ENCODE measurements at regions not wholly inside any gene's neighbourhood (a gene's known extent, or its start where the extent isn't known, plus 50 kb on each side); places are given as distances from the start of the nearest gene placed in this dataset.

GRCh38 chr6:169970306-169970988 is 219.0 kb downstream of the ERMARD start:
- no peaks in the 10 kb centered on the region for H3K9me3 ChIP-seq (ENCODE audit: control insufficient read depth in 2 of 2, insufficient read depth in 1 of 2, low read depth in 1 of 2, low read length in 1 of 2)
- H3K4me1 ChIP-seq (ENCODE audit: control insufficient read depth in 2 of 2, insufficient read depth in 2 of 2, low read length in 1 of 2), result peaks cover 0 to 2% of the 10 kb centered on the region in 2 donors
- WGBS, 2 donors, result 89 to 90% methylated on average over 19 of the region's 19 CpGs
- H3K27ac ChIP-seq (ENCODE audit: low read depth in 2 of 2, low read length in 1 of 2), result no peak overlapping the region
- no peaks in the 10 kb centered on the region for H3K27me3 ChIP-seq (ENCODE audit: control insufficient read depth in 1 of 2, insufficient read depth in 2 of 2, low read length in 2 of 2)
- no peak overlapping the region for H3K4me3 ChIP-seq (ENCODE audit: low read depth in 1 of 2, low read length in 2 of 2)
- no peaks in the 10 kb centered on the region for H3K36me3 ChIP-seq (ENCODE audit: control insufficient read depth in 2 of 2, insufficient read depth in 2 of 2, low read length in 1 of 2)

- H3K4me3 ChIP-seq (ENCODE audit: low read depth in 1 of 2, low read length in 2 of 2), result no peak overlapping the region
- peaks cover 0 to 2% of the 10 kb centered on the region in 2 donors for H3K4me1 ChIP-seq (ENCODE audit: control insufficient read depth in 2 of 2, insufficient read depth in 2 of 2, low read length in 1 of 2)
- H3K27me3 ChIP-seq (ENCODE audit: control insufficient read depth in 1 of 2, insufficient read depth in 2 of 2, low read length in 2 of 2), result no peaks in the 10 kb centered on the region
- no peaks in the 10 kb centered on the region for H3K36me3 ChIP-seq (ENCODE audit: control insufficient read depth in 2 of 2, insufficient read depth in 2 of 2, low read length in 1 of 2)
- H3K27ac ChIP-seq (ENCODE audit: low read depth in 2 of 2, low read length in 1 of 2), result no peak overlapping the region
- no peaks in the 10 kb centered on the region for H3K9me3 ChIP-seq (ENCODE audit: control insufficient read depth in 2 of 2, insufficient read depth in 1 of 2, low read depth in 1 of 2, low read length in 1 of 2)
- 82 to 86% methylated on average over 19 of the region's 19 CpGs for WGBS, 2 donors
These were observed 218.1 kb downstream of the ERMARD start for GRCh38 chr6:169969372-169970099.

- WGBS, 2 donors, result 75 to 79% methylated on average over 15 of the region's 15 CpGs
- H3K4me1 ChIP-seq (ENCODE audit: control insufficient read depth in 2 of 2, insufficient read depth in 2 of 2, low read length in 1 of 2), result peaks cover 0 to 2% of the 10 kb centered on the region in 2 donors
- H3K36me3 ChIP-seq (ENCODE audit: control insufficient read depth in 2 of 2, insufficient read depth in 2 of 2, low read length in 1 of 2), result no peaks in the 10 kb centered on the region
- H3K27me3 ChIP-seq (ENCODE audit: control insufficient read depth in 1 of 2, insufficient read depth in 2 of 2, low read length in 2 of 2), result no peaks in the 10 kb centered on the region
- no peak overlapping the region for H3K27ac ChIP-seq (ENCODE audit: low read depth in 2 of 2, low read length in 1 of 2)
- H3K4me3 ChIP-seq (ENCODE audit: low read depth in 1 of 2, low read length in 2 of 2), result no peak overlapping the region
- no peaks in the 10 kb centered on the region for H3K9me3 ChIP-seq (ENCODE audit: control insufficient read depth in 2 of 2, insufficient read depth in 1 of 2, low read depth in 1 of 2, low read length in 1 of 2)
These were observed 217.3 kb downstream of the ERMARD start for GRCh38 chr6:169968541-169969270.

- WGBS, 2 donors, result 63% methylated on average over 8 of the region's 8 CpGs
- Histone ChIP-seq H3K4me3 (ENCODE audit: low read depth in 1 of 2, low read length in 2 of 2) (no peak overlapping the region), H3K27me3 (ENCODE audit: control insufficient read depth in 1 of 2, insufficient read depth in 2 of 2, low read length in 2 of 2) (no peaks in the 10 kb centered on the region), H3K9me3 (ENCODE audit: control insufficient read depth in 2 of 2, insufficient read depth in 1 of 2, low read depth in 1 of 2, low read length in 1 of 2) (no peaks in the 10 kb centered on the region), H3K27ac (ENCODE audit: low read depth in 2 of 2, low read length in 1 of 2) (no peak overlapping the region), H3K4me1 (ENCODE audit: control insufficient read depth in 2 of 2, insufficient read depth in 2 of 2, low read length in 1 of 2) (peaks cover 0 to 2% of the 10 kb centered on the region in 2 donors), H3K36me3 (ENCODE audit: control insufficient read depth in 2 of 2, insufficient read depth in 2 of 2, low read length in 1 of 2) (no peaks in the 10 kb centered on the region)
These were observed 216.3 kb downstream of the ERMARD start for GRCh38 chr6:169967687-169968086.

- Histone ChIP-seq H3K36me3 (ENCODE audit: control insufficient read depth in 2 of 2, insufficient read depth in 2 of 2, low read length in 1 of 2) (no peaks in the 10 kb centered on the region), H3K27ac (ENCODE audit: low read depth in 2 of 2, low read length in 1 of 2) (no peak overlapping the region), H3K27me3 (ENCODE audit: control insufficient read depth in 1 of 2, insufficient read depth in 2 of 2, low read length in 2 of 2) (no peaks in the 10 kb centered on the region), H3K9me3 (ENCODE audit: control insufficient read depth in 2 of 2, insufficient read depth in 1 of 2, low read depth in 1 of 2, low read length in 1 of 2) (no peaks in the 10 kb centered on the region), H3K4me1 (ENCODE audit: control insufficient read depth in 2 of 2, insufficient read depth in 2 of 2, low read length in 1 of 2) (peaks cover 0 to 2% of the 10 kb centered on the region in 2 donors), H3K4me3 (ENCODE audit: low read depth in 1 of 2, low read length in 2 of 2) (no peak overlapping the region)
- 73 to 80% methylated on average over 20 of the region's 20 CpGs for WGBS, 2 donors
These were observed 215.1 kb downstream of the ERMARD start for GRCh38 chr6:169966312-169967181.

GRCh38 chr6:169965657-169966311 is 214.4 kb downstream of the ERMARD start:
- Histone ChIP-seq H3K9me3 (ENCODE audit: control insufficient read depth in 2 of 2, insufficient read depth in 1 of 2, low read depth in 1 of 2, low read length in 1 of 2) (no peaks in the 10 kb centered on the region), H3K4me1 (ENCODE audit: control insufficient read depth in 2 of 2, insufficient read depth in 2 of 2, low read length in 1 of 2) (peaks cover 0 to 2% of the 10 kb centered on the region in 2 donors), H3K36me3 (ENCODE audit: control insufficient read depth in 2 of 2, insufficient read depth in 2 of 2, low read length in 1 of 2) (no peaks in the 10 kb centered on the region), H3K27me3 (ENCODE audit: control insufficient read depth in 1 of 2, insufficient read depth in 2 of 2, low read length in 2 of 2) (no peaks in the 10 kb centered on the region), H3K27ac (ENCODE audit: low read depth in 2 of 2, low read length in 1 of 2) (no peak overlapping the region), H3K4me3 (ENCODE audit: low read depth in 1 of 2, low read length in 2 of 2) (no peak overlapping the region)
- WGBS, 2 donors, result 84 to 89% methylated on average over 25 of the region's 25 CpGs

GRCh38 chr6:169965239-169965638 is 213.8 kb downstream of the ERMARD start:
- 52 to 53% methylated on average over 6 of the region's 6 CpGs for WGBS, 2 donors
- Histone ChIP-seq H3K9me3 (ENCODE audit: control insufficient read depth in 2 of 2, insufficient read depth in 1 of 2, low read depth in 1 of 2, low read length in 1 of 2) (no peaks in the 10 kb centered on the region), H3K4me3 (ENCODE audit: low read depth in 1 of 2, low read length in 2 of 2) (no peak overlapping the region), H3K36me3 (ENCODE audit: control insufficient read depth in 2 of 2, insufficient read depth in 2 of 2, low read length in 1 of 2) (no peaks in the 10 kb centered on the region), H3K27ac (ENCODE audit: low read depth in 2 of 2, low read length in 1 of 2) (no peak overlapping the region), H3K27me3 (ENCODE audit: control insufficient read depth in 1 of 2, insufficient read depth in 2 of 2, low read length in 2 of 2) (no peaks in the 10 kb centered on the region), H3K4me1 (ENCODE audit: control insufficient read depth in 2 of 2, insufficient read depth in 2 of 2, low read length in 1 of 2) (no peaks in the 10 kb centered on the region)

GRCh38 chr6:169964486-169965180 is 213.2 kb downstream of the ERMARD start:
- H3K9me3 ChIP-seq (ENCODE audit: control insufficient read depth in 2 of 2, insufficient read depth in 1 of 2, low read depth in 1 of 2, low read length in 1 of 2), result no peaks in the 10 kb centered on the region

More at GRCh38 chr6:169964486-169965180, 213.2 kb downstream of the ERMARD start:
- H3K27ac ChIP-seq (ENCODE audit: low read depth in 2 of 2, low read length in 1 of 2), result no peak overlapping the region
- H3K27me3 ChIP-seq (ENCODE audit: control insufficient read depth in 1 of 2, insufficient read depth in 2 of 2, low read length in 2 of 2), result no peaks in the 10 kb centered on the region
- WGBS, 2 donors, result 82 to 86% methylated on average over 9 of the region's 9 CpGs
- H3K4me3 ChIP-seq (ENCODE audit: low read depth in 1 of 2, low read length in 2 of 2), result no peak overlapping the region
- H3K4me1 ChIP-seq (ENCODE audit: control insufficient read depth in 2 of 2, insufficient read depth in 2 of 2, low read length in 1 of 2), result peaks cover 1 to 2% of the 10 kb centered on the region in 2 donors
- H3K36me3 ChIP-seq (ENCODE audit: control insufficient read depth in 2 of 2, insufficient read depth in 2 of 2, low read length in 1 of 2), result no peaks in the 10 kb centered on the region

All from esophagus (tissue), 2 donors.